Thyroid gland (tissue), 4 donors: ENCODE measurements at regions not wholly inside any gene's neighbourhood (a gene's known extent, or its start where the extent isn't known, plus 50 kb on each side); places are given as distances from the start of the nearest gene placed in this dataset.

Experiments
- POLR2A ChIP-seq, 2 donors: fragments of 450-650 bp; IDR thresholded peaks; one replicate each; pipeline ENCODE4 v1.6.1; 2017; ENCODE audit warnings: antibody characterized with exemption in 2 of 2, mild to moderate bottlenecking in 2 of 2, moderate library complexity in 1 of 2
- TF ChIP-seq, protein P1 (sequence below), 6 experiments: fragments of 200-600 bp in 3 of 6; fragments of 450-650 bp in 3 of 6; sonication (generic) in 3 of 6; IDR thresholded peaks; one replicate each; pipeline ENCODE4 v1.5.1; 2016 to 2019; ENCODE audit warnings: antibody characterized with exemption in 6 of 6, mild to moderate bottlenecking in 2 of 6, inconsistent platforms in 1 of 6, moderate library complexity in 1 of 6

GRCh38 chr6:18693881-18694280 lies 306.7 kb downstream of the RNF144B start:
- no peak for TF ChIP-seq POLR2A (IDR thresholded peaks at IDR 0.05)
- TF ChIP-seq, protein P1, sequence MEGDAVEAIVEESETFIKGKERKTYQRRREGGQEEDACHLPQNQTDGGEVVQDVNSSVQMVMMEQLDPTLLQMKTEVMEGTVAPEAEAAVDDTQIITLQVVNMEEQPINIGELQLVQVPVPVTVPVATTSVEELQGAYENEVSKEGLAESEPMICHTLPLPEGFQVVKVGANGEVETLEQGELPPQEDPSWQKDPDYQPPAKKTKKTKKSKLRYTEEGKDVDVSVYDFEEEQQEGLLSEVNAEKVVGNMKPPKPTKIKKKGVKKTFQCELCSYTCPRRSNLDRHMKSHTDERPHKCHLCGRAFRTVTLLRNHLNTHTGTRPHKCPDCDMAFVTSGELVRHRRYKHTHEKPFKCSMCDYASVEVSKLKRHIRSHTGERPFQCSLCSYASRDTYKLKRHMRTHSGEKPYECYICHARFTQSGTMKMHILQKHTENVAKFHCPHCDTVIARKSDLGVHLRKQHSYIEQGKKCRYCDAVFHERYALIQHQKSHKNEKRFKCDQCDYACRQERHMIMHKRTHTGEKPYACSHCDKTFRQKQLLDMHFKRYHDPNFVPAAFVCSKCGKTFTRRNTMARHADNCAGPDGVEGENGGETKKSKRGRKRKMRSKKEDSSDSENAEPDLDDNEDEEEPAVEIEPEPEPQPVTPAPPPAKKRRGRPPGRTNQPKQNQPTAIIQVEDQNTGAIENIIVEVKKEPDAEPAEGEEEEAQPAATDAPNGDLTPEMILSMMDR (IDR thresholded peaks at IDR 0.05) = no peak
